ENCODE measurements at regions not wholly inside any gene's neighbourhood (a gene's known extent, or its start where the extent isn't known, plus 50 kb on each side); places are given as distances from the start of the nearest gene placed in this dataset.
"Not testable (repeated sequence)": the region's sequence is repeated elsewhere in the genome, so short reads cannot be mapped to it uniquely, and the experiment has no call there.

DNA sequence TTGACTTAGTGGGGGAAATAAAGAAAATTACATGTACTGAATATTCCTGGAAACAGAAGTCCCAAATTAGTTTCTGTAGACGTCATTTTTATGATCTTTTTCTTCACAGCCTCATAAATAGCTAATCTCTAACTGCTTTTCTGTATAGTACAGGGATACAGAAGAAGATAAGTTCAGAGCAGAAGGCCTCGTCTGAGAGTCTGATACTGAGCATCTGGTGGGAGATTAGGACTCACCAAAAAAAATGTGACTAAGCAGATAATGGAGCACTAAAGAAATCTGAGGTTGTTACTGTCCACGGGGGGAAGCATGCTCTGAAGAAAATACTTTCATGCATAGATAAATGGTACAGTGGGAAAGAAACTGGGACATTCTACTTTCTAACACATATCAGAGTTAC is 115.3 kb upstream of the TRPC5 start:
- intact Hi-C loops (cut with DNase I): no loop called here
- Histone ChIP-seq H3K27ac (no peak overlapping the region), H3K36me3 (no peaks in the 10 kb centered on the region), H3K27me3 (no peaks in the 10 kb centered on the region), H3K9me3 (no peaks in the 10 kb centered on the region), H3K4me3 (no peak overlapping the region), H3K4me1 (no peaks in the 10 kb centered on the region)
- TF ChIP-seq, protein P1, sequence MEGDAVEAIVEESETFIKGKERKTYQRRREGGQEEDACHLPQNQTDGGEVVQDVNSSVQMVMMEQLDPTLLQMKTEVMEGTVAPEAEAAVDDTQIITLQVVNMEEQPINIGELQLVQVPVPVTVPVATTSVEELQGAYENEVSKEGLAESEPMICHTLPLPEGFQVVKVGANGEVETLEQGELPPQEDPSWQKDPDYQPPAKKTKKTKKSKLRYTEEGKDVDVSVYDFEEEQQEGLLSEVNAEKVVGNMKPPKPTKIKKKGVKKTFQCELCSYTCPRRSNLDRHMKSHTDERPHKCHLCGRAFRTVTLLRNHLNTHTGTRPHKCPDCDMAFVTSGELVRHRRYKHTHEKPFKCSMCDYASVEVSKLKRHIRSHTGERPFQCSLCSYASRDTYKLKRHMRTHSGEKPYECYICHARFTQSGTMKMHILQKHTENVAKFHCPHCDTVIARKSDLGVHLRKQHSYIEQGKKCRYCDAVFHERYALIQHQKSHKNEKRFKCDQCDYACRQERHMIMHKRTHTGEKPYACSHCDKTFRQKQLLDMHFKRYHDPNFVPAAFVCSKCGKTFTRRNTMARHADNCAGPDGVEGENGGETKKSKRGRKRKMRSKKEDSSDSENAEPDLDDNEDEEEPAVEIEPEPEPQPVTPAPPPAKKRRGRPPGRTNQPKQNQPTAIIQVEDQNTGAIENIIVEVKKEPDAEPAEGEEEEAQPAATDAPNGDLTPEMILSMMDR (IDR thresholded peaks at IDR 0.05): no peak
- DNase-seq (no peak), ATAC-seq (no peak)

DNA sequence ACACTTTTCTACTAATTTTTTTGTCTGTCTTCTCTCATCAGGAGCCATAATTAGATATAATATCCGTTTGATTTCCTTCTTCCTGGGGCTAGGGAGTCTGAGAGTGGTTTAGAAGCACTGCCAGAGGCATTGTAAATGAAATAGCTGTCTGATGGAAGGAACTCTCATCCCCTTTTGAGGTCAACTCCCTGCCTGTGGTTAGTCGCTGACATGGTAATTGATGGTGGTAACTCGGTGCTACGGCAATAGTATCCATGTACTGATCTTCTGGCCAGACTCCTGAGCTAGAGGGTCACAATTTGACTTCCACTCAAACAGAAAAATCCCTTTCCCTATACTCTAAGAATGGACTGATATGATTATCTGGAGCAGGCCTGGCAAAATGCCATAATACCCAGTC is 108.1 kb upstream of the TRPC5 start:
- no peak for DNase-seq
- no peaks in the 10 kb centered on the region for H3K4me1 ChIP-seq
- ATAC-seq: no peak
- intact Hi-C loops (cut with DNase I): no loop called here
- TF ChIP-seq, protein P1 (IDR thresholded peaks at IDR 0.05): no peak
- no peak overlapping the region for H3K4me3 ChIP-seq
- no peaks in the 10 kb centered on the region for H3K27me3 ChIP-seq
- no peaks in the 10 kb centered on the region for H3K36me3 ChIP-seq
- no peaks in the 10 kb centered on the region for H3K9me3 ChIP-seq
- H3K27ac ChIP-seq: no peak overlapping the region

DNA sequence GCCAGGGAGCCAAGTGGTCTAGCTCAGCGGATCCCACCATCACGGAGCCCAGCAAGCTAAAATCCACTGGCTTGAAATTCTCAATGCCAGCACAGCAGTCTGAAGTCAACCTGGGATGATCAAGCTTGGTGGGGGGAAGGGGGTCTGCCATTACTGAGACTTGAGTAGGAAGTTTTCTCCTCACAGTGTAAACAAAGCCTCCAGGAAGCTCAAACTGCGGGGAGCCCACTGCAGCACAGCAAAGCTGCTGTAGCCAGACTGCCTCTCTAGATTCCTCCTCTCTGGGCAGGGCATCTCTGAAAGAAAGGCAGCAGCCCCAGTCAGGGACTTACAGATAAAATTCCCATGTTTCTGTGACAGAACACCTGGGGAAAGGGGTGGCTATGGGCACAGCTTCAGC is 98.8 kb upstream of the TRPC5 start:
- H3K9me3 ChIP-seq; DNase-seq; ATAC-seq; intact Hi-C loops (cut with DNase I); H3K36me3 ChIP-seq; H3K4me3 ChIP-seq; H3K4me1 ChIP-seq; H3K27me3 ChIP-seq; H3K27ac ChIP-seq: not testable (repeated sequence)

DNA sequence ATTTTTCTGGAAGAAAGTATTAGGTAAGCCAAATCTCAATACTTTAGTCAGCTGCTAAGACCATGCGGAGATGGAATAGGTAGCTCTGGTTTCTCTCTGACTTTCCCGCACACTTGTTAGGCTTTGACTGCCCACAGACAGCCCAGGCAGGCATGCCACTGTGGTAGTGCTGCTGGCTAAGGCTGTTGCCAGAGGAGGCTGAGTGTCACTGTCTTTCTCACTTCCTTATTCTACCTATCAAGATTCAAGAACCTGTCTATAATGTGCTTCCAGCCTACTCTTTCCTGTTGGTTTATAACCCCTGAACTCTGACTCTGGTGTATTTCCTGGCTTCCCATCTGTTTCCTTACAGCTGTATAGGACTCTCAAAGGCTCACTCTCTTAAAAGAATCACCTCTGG is 81.8 kb upstream of the TRPC5 start:
- ATAC-seq (no peak), DNase-seq (no peak)
- Histone ChIP-seq H3K27ac (no peak overlapping the region), H3K4me1 (no peaks in the 10 kb centered on the region), H3K27me3 (no peaks in the 10 kb centered on the region), H3K36me3 (no peaks in the 10 kb centered on the region), H3K9me3 (no peaks in the 10 kb centered on the region), H3K4me3 (no peak overlapping the region)
- TF ChIP-seq, protein P1 (IDR thresholded peaks at IDR 0.05): no peak
- intact Hi-C loops (cut with DNase I): no loop called here

DNA sequence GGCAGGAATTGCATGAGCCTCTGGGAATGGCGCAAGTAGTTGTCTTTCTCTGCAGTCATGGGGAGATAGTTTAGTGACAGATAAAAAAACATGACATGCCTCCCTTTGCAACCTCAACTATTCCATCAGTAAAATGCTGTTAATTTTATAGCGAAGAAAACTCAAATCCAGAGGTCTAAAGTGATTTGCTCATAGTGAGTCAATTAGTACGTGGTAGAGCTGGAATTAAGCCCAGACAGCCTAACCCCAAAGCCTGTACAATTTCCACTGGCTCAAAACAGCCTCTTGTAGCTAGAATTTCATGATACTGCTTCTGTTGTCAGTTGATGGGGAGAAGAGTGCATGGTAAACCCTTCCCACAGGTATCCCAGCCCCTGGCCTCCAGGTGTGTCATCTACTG is 81.3 kb upstream of the TRPC5 start:
- H3K36me3 ChIP-seq: no peaks in the 10 kb centered on the region
- TF ChIP-seq, protein P1 (IDR thresholded peaks at IDR 0.05): no peak
- ATAC-seq: no peak
- no peaks in the 10 kb centered on the region for H3K27me3 ChIP-seq
- intact Hi-C loops (cut with DNase I): no loop called here
- no peaks in the 10 kb centered on the region for H3K4me1 ChIP-seq
- H3K4me3 ChIP-seq: no peak overlapping the region
- H3K9me3 ChIP-seq: no peaks in the 10 kb centered on the region
- DNase-seq: no peak
- no peak overlapping the region for H3K27ac ChIP-seq

DNA sequence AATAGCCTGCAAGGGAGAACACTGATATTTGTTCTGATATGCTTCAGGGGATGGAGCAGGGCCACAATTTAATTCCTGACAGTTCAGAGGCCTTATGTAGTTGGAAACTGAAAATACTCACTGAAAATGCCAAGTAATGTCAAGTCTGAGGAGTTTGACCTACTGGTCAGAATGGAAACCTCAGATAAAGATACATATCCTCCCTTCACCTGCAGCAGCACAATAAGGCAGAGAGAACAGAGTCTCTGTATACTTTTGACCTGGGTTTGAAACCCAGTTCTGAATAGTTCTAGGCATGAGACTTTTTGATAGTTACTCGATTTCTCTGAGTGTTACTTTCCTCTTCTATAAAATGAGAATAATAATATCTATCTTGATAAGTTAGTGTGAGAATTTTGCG is 65.8 kb upstream of the TRPC5 start:
- intact Hi-C loops (cut with DNase I): no loop called here
- no peaks in the 10 kb centered on the region for H3K27me3 ChIP-seq
- no peaks in the 10 kb centered on the region for H3K4me1 ChIP-seq
- DNase-seq (no peak), ATAC-seq (no peak)
- H3K27ac ChIP-seq: no peak overlapping the region
- H3K4me3 ChIP-seq: no peak overlapping the region
- H3K36me3 ChIP-seq: no peaks in the 10 kb centered on the region
- TF ChIP-seq, protein P1 (IDR thresholded peaks at IDR 0.05): no peak
- H3K9me3 ChIP-seq: no peaks in the 10 kb centered on the region

Data from upper lobe of right lung (tissue), 1 donor.